Sigmoid colon (tissue), 4 donors: ENCODE measurements at regions not wholly inside any gene's neighbourhood (a gene's known extent, or its start where the extent isn't known, plus 50 kb on each side); places are given as distances from the start of the nearest gene placed in this dataset.

ENCODE experiments used
- CTCF ChIP-seq, 4 experiments: fragments of 450-650 bp in 3 of 4; fragments of 200-600 bp in 1 of 4; IDR thresholded peaks; one replicate each; pipeline ENCODE4 v1.5.1; 2016 to 2019; ENCODE audit warnings: antibody characterized with exemption in 4 of 4, mild to moderate bottlenecking in 3 of 4, moderate library complexity in 2 of 4
- EP300 ChIP-seq, 4 donors: sonication (generic); formaldehyde crosslinking; IDR thresholded peaks; one replicate each; pipeline ENCODE4 v1.6.1; 2017; ENCODE audit warnings: antibody characterized with exemption in 4 of 4
- POLR2A ChIP-seq, 2 donors: fragments of 450-650 bp; IDR thresholded peaks; one replicate each; pipeline ENCODE4 v1.6.1; 2016; ENCODE audit warnings: antibody characterized with exemption in 2 of 2, mild to moderate bottlenecking in 2 of 2, moderate library complexity in 2 of 2
- POLR2AphosphoS5 ChIP-seq, 4 donors: sonication (generic); formaldehyde crosslinking; IDR thresholded peaks; one replicate each; pipeline ENCODE4 v1.6.1; 2017; ENCODE audit warnings: antibody characterized with exemption in 4 of 4

GRCh38 chr17:5794385-5794784 lies 210.1 kb upstream of the NLRP1 start:
- TF ChIP-seq CTCF (IDR thresholded peaks at IDR 0.05), result no peak
- TF ChIP-seq POLR2A (IDR thresholded peaks at IDR 0.05), result no peak
- TF ChIP-seq EP300 (IDR thresholded peaks at IDR 0.05), result no peak
- TF ChIP-seq POLR2AphosphoS5 (IDR thresholded peaks at IDR 0.05), result no peak
